ENCODE measurements at regions not wholly inside any gene's neighbourhood (a gene's known extent, or its start where the extent isn't known, plus 50 kb on each side); places are given as distances from the start of the nearest gene placed in this dataset.

DNA sequence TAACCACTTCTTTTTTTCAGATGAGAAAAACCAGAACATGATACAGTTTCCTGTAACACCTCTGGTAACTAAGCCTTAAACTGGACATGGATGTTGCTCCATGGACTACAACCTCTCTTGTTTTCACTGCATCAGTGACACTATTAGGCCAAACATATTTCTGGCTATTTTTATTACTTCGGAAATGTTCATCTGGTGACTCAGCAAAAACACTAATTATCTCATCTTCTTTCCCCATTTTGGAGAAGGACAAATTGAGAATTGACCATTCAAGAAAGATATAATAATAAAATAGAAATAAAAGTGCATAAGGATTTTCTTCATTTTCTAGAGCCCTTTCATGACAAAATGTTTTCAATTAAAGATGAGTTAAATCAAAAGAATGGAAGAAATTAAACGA, 361.9 kb upstream of the TECRL start:
- peaks cover 8% of the 10 kb centered on the region for H3K9me3 ChIP-seq (ENCODE audit: insufficient read depth, low read length, severe bottlenecking)
- H3K9ac ChIP-seq (ENCODE audit: low read depth, low read length) = no peak overlapping the region
- TF ChIP-seq EZH2 (IDR thresholded peaks at IDR 0.05; ENCODE audit: borderline replicate concordance, low read depth, low read length, severe bottlenecking) = no peak
- TF ChIP-seq, protein P1, sequence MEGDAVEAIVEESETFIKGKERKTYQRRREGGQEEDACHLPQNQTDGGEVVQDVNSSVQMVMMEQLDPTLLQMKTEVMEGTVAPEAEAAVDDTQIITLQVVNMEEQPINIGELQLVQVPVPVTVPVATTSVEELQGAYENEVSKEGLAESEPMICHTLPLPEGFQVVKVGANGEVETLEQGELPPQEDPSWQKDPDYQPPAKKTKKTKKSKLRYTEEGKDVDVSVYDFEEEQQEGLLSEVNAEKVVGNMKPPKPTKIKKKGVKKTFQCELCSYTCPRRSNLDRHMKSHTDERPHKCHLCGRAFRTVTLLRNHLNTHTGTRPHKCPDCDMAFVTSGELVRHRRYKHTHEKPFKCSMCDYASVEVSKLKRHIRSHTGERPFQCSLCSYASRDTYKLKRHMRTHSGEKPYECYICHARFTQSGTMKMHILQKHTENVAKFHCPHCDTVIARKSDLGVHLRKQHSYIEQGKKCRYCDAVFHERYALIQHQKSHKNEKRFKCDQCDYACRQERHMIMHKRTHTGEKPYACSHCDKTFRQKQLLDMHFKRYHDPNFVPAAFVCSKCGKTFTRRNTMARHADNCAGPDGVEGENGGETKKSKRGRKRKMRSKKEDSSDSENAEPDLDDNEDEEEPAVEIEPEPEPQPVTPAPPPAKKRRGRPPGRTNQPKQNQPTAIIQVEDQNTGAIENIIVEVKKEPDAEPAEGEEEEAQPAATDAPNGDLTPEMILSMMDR (IDR thresholded peaks at IDR 0.05; ENCODE audit: borderline replicate concordance, extremely low read depth, low read length, poor library complexity, severe bottlenecking) = no peak
- no peak overlapping the region for H3K4me2 ChIP-seq (ENCODE audit: insufficient read depth, low read length)
- H3K4me1 ChIP-seq (ENCODE audit: insufficient read depth, low read length) = no peaks in the 10 kb centered on the region
- H2AFZ ChIP-seq (ENCODE audit: low read depth, low read length) = no peak overlapping the region
- ATAC-seq (ENCODE audit: insufficient read depth, low read depth) (no peak), DNase-seq (no peak)
- no peak overlapping the region for H3K27ac ChIP-seq (ENCODE audit: low read length)
- H3K36me3 ChIP-seq (ENCODE audit: insufficient read depth, low read length) = no peaks in the 10 kb centered on the region
- H4K20me1 ChIP-seq (ENCODE audit: insufficient read depth, low read length) = no peaks in the 10 kb centered on the region
- no peaks in the 10 kb centered on the region for H3K79me2 ChIP-seq (ENCODE audit: insufficient read depth, low read length)
- H3K4me3 ChIP-seq (ENCODE audit: low read depth in 1 of 2, low read length in 2 of 2) = no peak overlapping the region
- no peaks in the 10 kb centered on the region for H3K27me3 ChIP-seq (ENCODE audit: insufficient read depth, low read length, poor library complexity)

DNA sequence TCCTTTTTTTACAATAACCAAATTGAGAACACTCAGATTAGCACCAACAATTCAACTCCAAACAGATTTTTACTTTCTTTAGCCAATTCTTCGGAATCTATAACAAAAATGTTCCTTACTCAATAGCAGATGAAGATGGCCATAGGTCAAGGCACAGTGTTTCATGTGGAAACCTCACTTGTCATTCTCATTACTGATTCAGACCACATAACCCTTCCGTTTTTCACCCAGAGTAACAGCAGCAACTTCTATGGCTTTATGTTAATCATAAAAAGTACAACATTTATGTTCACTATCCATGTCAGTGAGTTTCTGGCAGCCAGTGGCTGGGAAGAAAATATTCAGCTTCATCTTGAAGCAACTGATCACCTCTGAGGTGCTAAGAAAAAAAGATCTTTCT, 358.3 kb upstream of the TECRL start:
- no peak for ATAC-seq (ENCODE audit: insufficient read depth, low read depth)
- no peaks in the 10 kb centered on the region for H3K36me3 ChIP-seq (ENCODE audit: insufficient read depth, low read length)
- no peaks in the 10 kb centered on the region for H4K20me1 ChIP-seq (ENCODE audit: insufficient read depth, low read length)
- no peak for DNase-seq
- no peaks in the 10 kb centered on the region for H3K4me1 ChIP-seq (ENCODE audit: insufficient read depth, low read length)
- no peak overlapping the region for H3K4me3 ChIP-seq (ENCODE audit: low read depth in 1 of 2, low read length in 2 of 2)
- no peak overlapping the region for H2AFZ ChIP-seq (ENCODE audit: low read depth, low read length)
- TF ChIP-seq, protein P1 (IDR thresholded peaks at IDR 0.05; ENCODE audit: borderline replicate concordance, extremely low read depth, low read length, poor library complexity, severe bottlenecking) = no peak
- H3K4me2 ChIP-seq (ENCODE audit: insufficient read depth, low read length) = no peak overlapping the region
- H3K27ac ChIP-seq (ENCODE audit: low read length) = no peak overlapping the region
- H3K9ac ChIP-seq (ENCODE audit: low read depth, low read length) = no peak overlapping the region
- peaks cover 6% of the 10 kb centered on the region for H3K9me3 ChIP-seq (ENCODE audit: insufficient read depth, low read length, severe bottlenecking)
- no peaks in the 10 kb centered on the region for H3K79me2 ChIP-seq (ENCODE audit: insufficient read depth, low read length)
- no peaks in the 10 kb centered on the region for H3K27me3 ChIP-seq (ENCODE audit: insufficient read depth, low read length, poor library complexity)

DNA sequence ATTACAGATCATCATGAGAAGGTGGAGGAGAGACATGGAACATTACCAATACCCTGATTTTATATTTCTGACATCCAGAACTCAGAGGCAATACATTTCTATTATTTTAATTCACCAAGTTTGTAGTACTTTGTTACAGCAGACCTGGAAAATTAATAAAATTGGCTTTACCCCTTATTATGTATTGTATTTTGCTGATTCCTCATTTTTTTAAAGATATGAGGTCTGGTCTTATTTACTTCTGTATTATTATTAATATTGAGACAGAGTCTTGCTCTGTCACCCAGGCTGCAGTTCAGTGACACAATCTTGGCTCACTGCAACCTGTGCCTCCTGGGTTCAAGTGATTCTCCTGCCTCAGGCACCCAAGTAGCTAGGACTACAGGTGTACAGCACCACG, 357.3 kb upstream of the TECRL start:
- H3K9ac ChIP-seq (ENCODE audit: low read depth, low read length) = no peak overlapping the region
- TF ChIP-seq, protein P1 (IDR thresholded peaks at IDR 0.05; ENCODE audit: borderline replicate concordance, extremely low read depth, low read length, poor library complexity, severe bottlenecking) = no peak
- no peak for TF ChIP-seq EZH2 (IDR thresholded peaks at IDR 0.05; ENCODE audit: borderline replicate concordance, low read depth, low read length, severe bottlenecking)
- no peak overlapping the region for H2AFZ ChIP-seq (ENCODE audit: low read depth, low read length)
- no peak for DNase-seq
- no peak for ATAC-seq (ENCODE audit: insufficient read depth, low read depth)
- no peak overlapping the region for H3K4me3 ChIP-seq (ENCODE audit: low read depth in 1 of 2, low read length in 2 of 2)
- H3K36me3 ChIP-seq (ENCODE audit: insufficient read depth, low read length) = no peaks in the 10 kb centered on the region
- no peaks in the 10 kb centered on the region for H3K27me3 ChIP-seq (ENCODE audit: insufficient read depth, low read length, poor library complexity)
- peaks cover 6% of the 10 kb centered on the region for H3K9me3 ChIP-seq (ENCODE audit: insufficient read depth, low read length, severe bottlenecking)
- H3K79me2 ChIP-seq (ENCODE audit: insufficient read depth, low read length) = no peaks in the 10 kb centered on the region
- H4K20me1 ChIP-seq (ENCODE audit: insufficient read depth, low read length) = no peaks in the 10 kb centered on the region
- H3K4me2 ChIP-seq (ENCODE audit: insufficient read depth, low read length) = no peak overlapping the region
- no peak overlapping the region for H3K27ac ChIP-seq (ENCODE audit: low read length)
- H3K4me1 ChIP-seq (ENCODE audit: insufficient read depth, low read length) = no peaks in the 10 kb centered on the region

DNA sequence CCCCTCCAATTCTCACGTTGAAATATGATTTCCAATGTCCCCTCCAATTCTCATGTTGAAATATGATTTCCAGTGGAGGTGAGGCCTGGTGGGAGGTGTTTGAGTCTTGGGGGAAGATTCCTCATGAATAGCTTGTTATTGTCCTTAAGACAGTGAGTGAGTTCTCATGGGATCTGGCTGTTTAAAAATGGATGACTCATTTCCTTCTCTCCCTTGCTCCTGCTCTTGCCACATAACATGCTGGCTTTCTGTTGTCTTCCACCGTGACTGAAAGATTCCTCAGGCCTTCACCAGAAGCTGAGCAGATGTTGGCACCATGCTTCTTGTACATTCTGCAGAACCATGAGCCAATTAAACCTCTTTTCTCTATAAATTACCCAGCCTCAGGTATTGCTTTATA, 346.8 kb upstream of the TECRL start:
- no peak for ATAC-seq (ENCODE audit: insufficient read depth, low read depth)

More for the DNA sequence above, 346.8 kb upstream of the TECRL start:
- TF ChIP-seq, protein P1 (IDR thresholded peaks at IDR 0.05; ENCODE audit: borderline replicate concordance, extremely low read depth, low read length, poor library complexity, severe bottlenecking) = no peak
- no peak for TF ChIP-seq EZH2 (IDR thresholded peaks at IDR 0.05; ENCODE audit: borderline replicate concordance, low read depth, low read length, severe bottlenecking)
- Histone ChIP-seq H3K4me3 (ENCODE audit: low read depth in 1 of 2, low read length in 2 of 2) (no peak overlapping the region), H4K20me1 (ENCODE audit: insufficient read depth, low read length) (no peaks in the 10 kb centered on the region), H3K9ac (ENCODE audit: low read depth, low read length) (no peak overlapping the region), H3K4me1 (ENCODE audit: insufficient read depth, low read length) (no peaks in the 10 kb centered on the region), H3K9me3 (ENCODE audit: insufficient read depth, low read length, severe bottlenecking) (peaks cover 19% of the 10 kb centered on the region), H3K27ac (ENCODE audit: low read length) (no peak overlapping the region), H3K79me2 (ENCODE audit: insufficient read depth, low read length) (no peaks in the 10 kb centered on the region), H2AFZ (ENCODE audit: low read depth, low read length) (no peak overlapping the region), H3K27me3 (ENCODE audit: insufficient read depth, low read length, poor library complexity) (no peaks in the 10 kb centered on the region), H3K4me2 (ENCODE audit: insufficient read depth, low read length) (no peak overlapping the region), H3K36me3 (ENCODE audit: insufficient read depth, low read length) (no peaks in the 10 kb centered on the region; the same call in 1 of the 2 replicates)
- DNase-seq = no peak
